Mucosa of descending colon (tissue), 3 donors: ENCODE measurements at regions not wholly inside any gene's neighbourhood (a gene's known extent, or its start where the extent isn't known, plus 50 kb on each side); places are given as distances from the start of the nearest gene placed in this dataset.

Experiments used
- ATAC-seq: fragments of 200-7000 bp; cut with Tn5 transposase; one replicate; pipeline ENCODE4 v1.9.1; 2020; ENCODE audit warnings: mild to moderate bottlenecking, moderate library complexity
- DNase-seq, 3 donors: peaks; one replicate each; pipeline ENCODE4 v3.0.0-alpha.2; 2020
- H3K36me3 ChIP-seq: fragments of 200-600 bp; one replicate; pipeline ENCODE4 v1.8.0; 2021; ENCODE audit warnings: low read depth, mild to moderate bottlenecking
- H3K4me1 ChIP-seq: fragments of 200-600 bp; one replicate; pipeline ENCODE4 v1.8.0; 2021; ENCODE audit warnings: low read depth, mild to moderate bottlenecking
- H3K4me3 ChIP-seq: fragments of 200-600 bp; one replicate; pipeline ENCODE4 v1.8.0; 2021; ENCODE audit warnings: mild to moderate bottlenecking
- H3K9me3 ChIP-seq: fragments of 200-600 bp; one replicate; pipeline ENCODE4 v1.8.0; 2021; ENCODE audit warnings: mild to moderate bottlenecking
- intact Hi-C, 2 donors: fragments of 100-400 bp; cut with DNase I in 1 of 2; cut with micrococcal nuclease in 1 of 2; formaldehyde crosslinking; loops; one replicate each; pipeline versions ENCODE4 v1.11.0 to v1.11.1; 2022; cut with DNase I, micrococcal nuclease
- TF ChIP-seq, protein P1 (sequence below): fragments of 200-600 bp; IDR thresholded peaks from one replicate; pipeline ENCODE4 v1.8.0; 2022; ENCODE audit warnings: antibody characterized with exemption, mild to moderate bottlenecking
- donor health status: DM: no; HTN: no; CAD: no; lungs with moderate emphysema.
- donor health status: DM: no; HTN: no; CAD: no.
- donor health status: DM: no; HTN: yes; CAD: no.

DNA sequence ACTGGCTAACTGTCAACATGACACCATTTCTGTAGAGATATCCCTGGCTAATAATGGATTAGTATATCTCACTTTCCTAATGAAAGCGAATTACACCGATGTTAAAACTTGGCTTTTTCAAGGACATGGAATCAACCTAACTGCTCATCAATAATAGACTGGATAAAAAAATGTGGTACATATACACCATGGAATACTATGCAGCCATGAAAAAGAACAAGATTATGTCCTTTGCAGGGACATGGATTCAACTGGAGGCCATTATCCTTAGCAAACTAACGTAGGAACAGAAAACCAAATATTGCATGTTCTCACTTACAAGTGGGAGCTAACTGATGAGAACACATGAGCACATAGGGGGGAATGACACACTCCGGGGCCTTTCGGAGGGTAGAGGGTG lies 62.6 kb downstream of the ZIC1 start:
- Histone ChIP-seq H3K4me1 (no peaks in the 10 kb centered on the region), H3K36me3 (no peaks in the 10 kb centered on the region), H3K4me3 (no peak overlapping the region), H3K9me3 (no peaks in the 10 kb centered on the region)
- intact Hi-C loops = no loop called here
- no peak for DNase-seq
- no peak for ATAC-seq
- TF ChIP-seq, protein P1, sequence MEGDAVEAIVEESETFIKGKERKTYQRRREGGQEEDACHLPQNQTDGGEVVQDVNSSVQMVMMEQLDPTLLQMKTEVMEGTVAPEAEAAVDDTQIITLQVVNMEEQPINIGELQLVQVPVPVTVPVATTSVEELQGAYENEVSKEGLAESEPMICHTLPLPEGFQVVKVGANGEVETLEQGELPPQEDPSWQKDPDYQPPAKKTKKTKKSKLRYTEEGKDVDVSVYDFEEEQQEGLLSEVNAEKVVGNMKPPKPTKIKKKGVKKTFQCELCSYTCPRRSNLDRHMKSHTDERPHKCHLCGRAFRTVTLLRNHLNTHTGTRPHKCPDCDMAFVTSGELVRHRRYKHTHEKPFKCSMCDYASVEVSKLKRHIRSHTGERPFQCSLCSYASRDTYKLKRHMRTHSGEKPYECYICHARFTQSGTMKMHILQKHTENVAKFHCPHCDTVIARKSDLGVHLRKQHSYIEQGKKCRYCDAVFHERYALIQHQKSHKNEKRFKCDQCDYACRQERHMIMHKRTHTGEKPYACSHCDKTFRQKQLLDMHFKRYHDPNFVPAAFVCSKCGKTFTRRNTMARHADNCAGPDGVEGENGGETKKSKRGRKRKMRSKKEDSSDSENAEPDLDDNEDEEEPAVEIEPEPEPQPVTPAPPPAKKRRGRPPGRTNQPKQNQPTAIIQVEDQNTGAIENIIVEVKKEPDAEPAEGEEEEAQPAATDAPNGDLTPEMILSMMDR = no peak

DNA sequence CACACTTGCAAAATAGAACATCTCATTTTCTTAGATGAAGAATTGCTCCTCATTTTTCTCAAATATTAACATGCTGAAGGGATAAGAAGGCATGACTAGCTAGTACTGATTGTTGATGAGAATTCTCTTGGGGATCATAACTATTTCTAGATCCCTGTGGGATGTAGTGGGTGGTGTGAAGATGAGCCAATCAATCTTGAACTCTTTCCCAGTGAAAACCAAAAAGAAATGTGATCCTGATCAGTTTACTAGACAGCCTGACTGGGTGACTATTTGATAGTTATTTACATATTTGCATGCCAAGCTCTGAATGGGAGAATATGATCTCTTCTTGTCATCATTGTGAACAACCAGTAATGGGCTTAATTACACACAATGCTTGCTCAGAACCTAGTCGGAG lies 63.7 kb downstream of the ZIC1 start:
- intact Hi-C loops = no loop called here
- Histone ChIP-seq H3K4me3 (no peak overlapping the region), H3K4me1 (no peaks in the 10 kb centered on the region), H3K36me3 (no peaks in the 10 kb centered on the region), H3K9me3 (no peaks in the 10 kb centered on the region)
- ATAC-seq (no peak), DNase-seq (no peak)
- TF ChIP-seq, protein P1 = no peak

DNA sequence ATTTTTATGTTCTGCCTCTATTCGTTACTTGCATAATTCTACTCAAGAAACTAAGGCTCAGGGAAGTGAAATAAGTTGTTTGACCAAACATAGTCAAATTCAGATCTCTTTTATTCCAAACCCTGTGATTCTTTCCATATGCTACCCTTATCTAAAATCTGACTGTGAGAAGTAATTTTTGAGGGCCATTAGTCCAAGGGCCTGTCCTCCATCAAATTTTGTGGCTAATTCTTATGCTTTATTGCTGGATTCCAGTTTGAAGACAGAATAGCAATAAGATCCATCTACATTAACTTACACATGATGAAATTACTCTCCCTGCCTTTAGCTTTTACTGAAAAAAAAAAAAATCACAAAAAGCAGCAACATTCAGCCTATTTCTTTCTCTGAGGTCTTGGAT lies 74.0 kb downstream of the ZIC1 start:
- intact Hi-C loops = no loop called here
- no peaks in the 10 kb centered on the region for H3K9me3 ChIP-seq
- H3K4me3 ChIP-seq = no peak overlapping the region
- no peak for ATAC-seq
- TF ChIP-seq, protein P1 = no peak
- H3K36me3 ChIP-seq = no peaks in the 10 kb centered on the region
- DNase-seq = no peak
- no peaks in the 10 kb centered on the region for H3K4me1 ChIP-seq

- Histone ChIP-seq H3K4me3 (no peak overlapping the region), H3K4me1 (no peaks in the 10 kb centered on the region), H3K9me3 (no peaks in the 10 kb centered on the region), H3K36me3 (no peaks in the 10 kb centered on the region)
- TF ChIP-seq, protein P1 = no peak
- intact Hi-C loops = no loop called here
- no peak for DNase-seq
- no peak for ATAC-seq
These were observed 74.4 kb downstream of the ZIC1 start for GRCh38 chr3:147483578-147483977.

GRCh38 chr3:147493065-147493464 lies 83.9 kb downstream of the ZIC1 start:
- ATAC-seq (no peak), DNase-seq (no peak)
- H3K9me3 ChIP-seq = no peaks in the 10 kb centered on the region
- intact Hi-C loops = no loop called here
- TF ChIP-seq, protein P1 = no peak
- no peaks in the 10 kb centered on the region for H3K4me1 ChIP-seq
- H3K4me3 ChIP-seq = no peak overlapping the region
- no peaks in the 10 kb centered on the region for H3K36me3 ChIP-seq

GRCh38 chr3:147493666-147494065 lies 84.5 kb downstream of the ZIC1 start:
- no peaks in the 10 kb centered on the region for H3K4me1 ChIP-seq
- TF ChIP-seq, protein P1 = no peak
- ATAC-seq = no peak
- H3K4me3 ChIP-seq = no peak overlapping the region
- no peaks in the 10 kb centered on the region for H3K36me3 ChIP-seq
- no peak for DNase-seq
- intact Hi-C loops = no loop called here
- no peaks in the 10 kb centered on the region for H3K9me3 ChIP-seq
